TTC549 (cell line): ENCODE measurements at regions not wholly inside any gene's neighbourhood (a gene's known extent, or its start where the extent isn't known, plus 50 kb on each side); places are given as distances from the start of the nearest gene placed in this dataset.
"Not testable (repeated sequence)": the region's sequence is repeated elsewhere in the genome, so short reads cannot be mapped to it uniquely, and the experiment has no call there.

ENCODE experiments used
- FAIRE-seq: peaks from 2 replicates; lab custom pipeline; 2012; peaks lifted over from hg19 to GRCh38; lab: Jason Lieb, UNC

GRCh38 chr18:9017905-9018227 lies 84.6 kb upstream of the NDUFV2 start:
- no peak for FAIRE-seq

- FAIRE-seq, result no peak
Observed at GRCh38 chr18:9019135-9019534, 83.4 kb upstream of the NDUFV2 start.

GRCh38 chr18:9020221-9020620 lies 82.3 kb upstream of the NDUFV2 start:
- no peak for FAIRE-seq

GRCh38 chr18:9021458-9021857 lies 81.0 kb upstream of the NDUFV2 start:
- FAIRE-seq, result no peak

- no peak for FAIRE-seq
Observed at GRCh38 chr18:9022397-9023155, 79.9 kb upstream of the NDUFV2 start.

DNA sequence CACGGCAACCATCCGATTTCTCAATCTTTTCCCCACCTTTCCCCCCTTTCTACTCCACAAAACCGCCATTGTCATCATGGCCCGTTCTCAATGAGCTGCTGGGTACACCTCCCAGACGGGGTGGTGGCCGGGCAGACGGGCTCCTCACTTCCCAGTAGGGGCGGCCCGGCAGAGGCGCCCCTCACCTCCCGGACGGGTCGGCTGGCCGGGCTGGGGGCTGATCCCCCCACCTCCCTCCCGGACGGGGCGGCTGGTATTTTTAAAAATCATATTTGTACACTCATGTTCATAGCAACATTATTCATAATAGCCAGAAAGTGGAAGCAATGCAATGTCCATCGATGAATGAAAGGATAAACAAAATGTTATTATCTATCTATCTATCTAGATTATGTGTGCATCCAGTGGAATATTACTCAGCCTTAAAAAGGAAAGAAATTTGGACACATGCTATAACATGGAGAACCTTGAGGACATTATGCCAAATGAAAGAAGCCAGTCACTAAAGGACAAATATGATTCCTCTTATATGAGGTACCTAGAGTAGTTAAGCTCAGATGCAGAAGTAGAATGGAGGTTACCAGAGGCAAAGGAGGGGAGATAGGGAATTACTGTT lies 78.4 kb upstream of the NDUFV2 start:
- not testable (repeated sequence) for FAIRE-seq

GRCh38 chr18:9025091-9025838 lies 77.2 kb upstream of the NDUFV2 start:
- no peak for FAIRE-seq

DNA sequence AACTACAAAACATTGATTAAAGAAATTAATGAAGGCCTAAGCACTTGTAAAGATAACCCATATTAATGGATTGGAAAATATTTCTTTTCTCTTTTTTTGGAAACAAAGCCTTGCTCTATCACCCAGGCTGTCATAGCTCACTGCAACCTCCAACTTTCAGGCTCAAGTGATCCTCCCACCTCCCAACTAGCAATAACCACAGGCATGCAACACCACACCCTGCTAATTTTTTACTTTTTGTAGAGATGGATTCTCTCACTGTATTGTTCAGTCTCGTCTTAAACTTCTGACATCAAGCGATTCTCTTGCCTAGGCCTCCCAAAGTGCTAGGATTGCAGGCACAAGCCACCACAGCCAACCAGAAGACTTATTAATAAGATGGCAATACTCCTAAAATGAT lies 73.4 kb upstream of the NDUFV2 start:
- FAIRE-seq, result no peak

GRCh38 chr18:9032519-9032918 lies 70.0 kb upstream of the NDUFV2 start:
- FAIRE-seq, result no peak

- FAIRE-seq, result no peak
Observed at GRCh38 chr18:9038277-9038871, 64.1 kb upstream of the NDUFV2 start.

- no peak for FAIRE-seq
Observed at GRCh38 chr18:9039441-9040071, 62.9 kb upstream of the NDUFV2 start.

- no peak for FAIRE-seq
Observed at GRCh38 chr18:9042766-9043481, 59.6 kb upstream of the NDUFV2 start.

DNA sequence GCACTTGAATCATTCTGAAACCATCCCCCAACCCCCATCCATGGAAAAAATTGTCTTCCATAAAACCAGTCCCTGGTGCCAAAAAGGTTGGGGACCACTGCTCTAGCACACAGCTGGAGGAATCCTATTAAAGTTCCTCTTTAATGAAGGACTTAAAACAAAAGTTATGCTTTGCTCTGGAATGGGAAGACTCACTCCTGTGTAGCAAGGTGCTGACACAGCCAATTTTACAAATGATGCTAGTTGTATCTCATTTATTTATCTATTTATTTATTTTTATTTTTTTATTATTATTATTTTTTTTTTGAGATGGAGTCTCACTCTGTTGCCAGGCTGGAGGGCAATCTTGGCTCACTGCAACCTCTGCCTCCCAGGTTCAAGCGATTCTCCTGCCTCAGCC lies 58.9 kb upstream of the NDUFV2 start:
- FAIRE-seq, result no peak

GRCh38 chr18:9047715-9048114 lies 54.8 kb upstream of the NDUFV2 start:
- FAIRE-seq, result no peak

GRCh38 chr18:9048236-9048635 lies 54.3 kb upstream of the NDUFV2 start:
- no peak for FAIRE-seq

DNA sequence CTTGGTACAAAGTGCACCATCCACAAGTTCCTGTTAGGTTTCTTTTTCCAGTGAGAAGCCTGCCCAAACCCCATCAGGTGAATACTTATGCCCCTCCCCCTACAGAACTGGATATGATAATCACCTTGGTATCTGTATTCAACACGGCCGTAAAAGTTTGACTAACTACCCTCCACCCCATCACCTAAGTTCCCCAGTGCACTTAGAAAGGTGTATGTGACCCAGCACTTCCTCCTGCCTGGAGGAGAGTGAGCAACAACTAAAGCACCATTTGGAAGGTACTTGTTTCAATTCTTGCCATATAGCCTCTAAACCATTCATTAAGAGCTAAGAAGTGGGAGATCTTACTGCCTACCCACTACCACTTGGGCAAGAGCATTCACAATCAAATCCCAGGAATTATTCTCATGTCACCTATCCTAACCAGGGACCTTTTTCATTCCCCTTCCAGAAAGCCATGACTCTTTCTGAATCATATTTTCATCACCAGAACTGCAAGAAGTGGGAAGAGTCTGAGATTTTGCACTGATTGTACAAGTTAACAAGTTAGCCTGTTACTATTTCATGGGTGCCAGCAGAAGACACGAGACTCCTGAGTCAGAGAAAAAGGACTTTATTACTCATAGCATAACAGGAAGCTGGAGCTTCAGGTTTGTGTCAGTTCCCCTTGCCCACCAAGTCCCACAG lies 53.5 kb upstream of the NDUFV2 start:
- FAIRE-seq, result no peak

DNA sequence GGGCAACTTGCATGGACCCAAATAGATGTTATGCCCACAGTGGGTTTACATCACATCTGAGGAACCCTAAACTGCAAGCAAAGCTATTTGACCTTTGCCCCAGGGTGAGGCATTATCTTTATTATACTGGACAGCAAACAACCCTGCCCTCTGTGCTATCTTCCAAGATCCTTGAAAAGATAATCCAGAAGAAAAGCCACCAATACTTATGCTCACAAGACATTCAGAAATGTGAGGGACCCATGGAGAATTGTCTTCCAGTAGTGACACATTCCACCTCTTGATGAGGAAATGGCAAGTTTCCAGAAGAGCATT lies 53.0 kb upstream of the NDUFV2 start:
- no peak for FAIRE-seq

GRCh38 chr18:9050628-9051284 lies 51.7 kb upstream of the NDUFV2 start:
- FAIRE-seq, result not testable (repeated sequence)
